ENCODE measurements at regions not wholly inside any gene's neighbourhood (a gene's known extent, or its start where the extent isn't known, plus 50 kb on each side); places are given as distances from the start of the nearest gene placed in this dataset.
A peak's percentile ranks its signal among the peaks of the same experiment; 100 is the strongest.
"Not testable (repeated sequence)": the region's sequence is repeated elsewhere in the genome, so short reads cannot be mapped to it uniquely, and the experiment has no call there.

- DNase-seq (ENCODE audit: low read depth) = no peak
Measured at GRCh38 chr12:25424211-25424731, 128.8 kb downstream of the LMNTD1 start.

DNA sequence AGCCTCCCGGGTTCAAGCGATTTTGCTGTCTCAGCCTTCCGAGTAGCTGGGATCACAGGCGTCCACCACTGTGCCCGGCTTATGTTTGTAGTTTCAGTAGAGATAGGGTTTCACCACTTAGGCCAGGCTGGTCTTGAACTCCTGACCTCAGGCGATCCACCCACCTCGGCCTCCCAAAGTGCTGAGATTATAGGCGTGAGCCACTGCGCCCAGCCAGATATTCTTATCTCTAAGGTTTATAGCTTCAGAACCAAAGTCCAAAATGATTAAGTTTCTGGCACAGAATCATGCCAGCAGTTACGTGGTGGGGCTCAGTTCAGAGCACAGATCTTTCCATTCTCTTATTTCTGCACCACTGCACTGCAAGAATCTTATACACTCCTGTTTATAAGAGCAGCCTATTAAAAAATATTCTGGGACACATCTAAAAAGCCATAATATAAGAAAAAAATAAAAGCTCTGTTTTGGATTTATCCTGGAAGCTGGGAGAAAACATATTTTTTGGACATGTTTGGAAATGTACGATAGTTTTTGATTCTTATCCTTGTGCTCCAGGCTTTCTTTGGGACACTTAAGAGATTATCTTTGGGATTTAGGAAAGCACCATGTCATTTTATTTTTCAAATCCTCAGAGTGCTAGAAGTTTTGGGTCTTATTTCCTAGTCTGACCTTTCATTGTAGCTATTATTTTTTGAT lies 129.6 kb downstream of the LMNTD1 start:
- DNase-seq (ENCODE audit: low read depth) = no peak

GRCh38 chr12:25422241-25422640 lies 130.8 kb downstream of the LMNTD1 start:
- no peak for DNase-seq (ENCODE audit: low read depth)

GRCh38 chr12:25421651-25422167 lies 131.4 kb downstream of the LMNTD1 start:
- DNase-seq (ENCODE audit: low read depth) = no peak

GRCh38 chr12:25420116-25420515 lies 133.0 kb downstream of the LMNTD1 start:
- no peak for DNase-seq (ENCODE audit: low read depth)

DNA sequence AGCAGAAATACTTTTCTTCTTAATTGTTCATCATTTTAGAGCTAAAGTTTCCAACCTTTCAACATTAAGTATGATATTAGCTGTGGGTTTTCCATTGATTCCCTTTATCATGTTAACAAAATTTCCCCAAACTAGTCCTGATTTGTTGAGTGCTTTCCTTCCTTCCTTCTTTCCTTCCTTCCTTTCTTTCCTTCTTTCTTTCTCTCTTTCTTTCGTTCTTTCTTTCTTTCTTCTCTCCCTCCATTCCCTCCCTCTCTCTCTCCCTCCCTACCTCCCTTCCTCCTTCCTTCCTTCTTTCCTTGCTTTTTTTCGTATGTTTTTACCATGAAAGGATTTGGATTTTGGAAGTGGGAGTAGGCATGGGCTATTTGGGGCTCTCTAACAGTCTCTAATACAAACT lies 133.5 kb downstream of the LMNTD1 start:
- no peak for DNase-seq (ENCODE audit: low read depth)

- DNase-seq (ENCODE audit: low read depth) = no peak
Measured at GRCh38 chr12:25417071-25417470, 136.0 kb downstream of the LMNTD1 start.

DNA sequence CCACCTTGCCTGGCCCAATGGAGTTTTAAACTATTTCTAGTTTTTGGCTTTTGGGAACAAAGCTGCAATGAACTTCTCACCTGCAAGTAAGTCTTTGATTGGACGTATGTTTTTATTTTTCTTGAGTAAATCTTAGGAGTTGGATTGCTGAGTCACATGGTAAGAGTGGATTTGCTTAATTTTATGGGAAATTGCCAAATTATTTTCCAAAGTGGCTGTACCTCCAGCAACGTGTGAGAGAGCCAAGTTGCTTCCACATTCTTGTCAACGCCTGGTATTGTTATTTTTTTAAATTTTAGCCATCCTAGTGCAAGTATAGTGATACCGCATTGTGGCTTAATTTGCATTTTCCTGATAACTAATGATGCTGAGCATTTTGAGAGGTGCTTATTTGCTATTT lies 136.6 kb downstream of the LMNTD1 start:
- DNase-seq (ENCODE audit: low read depth) = no peak

GRCh38 chr12:25415004-25415403 lies 138.1 kb downstream of the LMNTD1 start:
- DNase-seq (ENCODE audit: low read depth) = no peak

GRCh38 chr12:25412735-25413134 lies 140.3 kb downstream of the LMNTD1 start:
- no peak for DNase-seq (ENCODE audit: low read depth)

DNA sequence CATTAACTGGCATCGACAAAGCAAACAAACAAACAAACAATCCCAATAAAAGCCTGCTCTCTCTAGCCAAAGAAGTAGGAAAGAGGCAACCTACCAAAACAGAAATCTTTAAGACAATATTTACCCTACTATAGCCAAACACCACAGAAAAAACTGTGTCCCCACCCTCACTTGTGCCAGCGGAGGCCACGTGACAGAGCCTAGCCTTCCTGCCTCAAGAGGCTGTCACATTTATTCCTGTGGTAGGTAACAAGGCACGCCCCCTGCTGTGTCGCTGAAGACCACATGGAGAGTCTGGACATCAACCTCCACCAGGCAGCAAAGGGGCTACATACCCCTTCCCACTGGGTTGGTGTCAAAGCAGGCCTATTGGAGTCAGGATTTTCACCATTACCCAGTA lies 148.1 kb downstream of the LMNTD1 start:
- DNase-seq (ENCODE audit: low read depth) = no peak

DNA sequence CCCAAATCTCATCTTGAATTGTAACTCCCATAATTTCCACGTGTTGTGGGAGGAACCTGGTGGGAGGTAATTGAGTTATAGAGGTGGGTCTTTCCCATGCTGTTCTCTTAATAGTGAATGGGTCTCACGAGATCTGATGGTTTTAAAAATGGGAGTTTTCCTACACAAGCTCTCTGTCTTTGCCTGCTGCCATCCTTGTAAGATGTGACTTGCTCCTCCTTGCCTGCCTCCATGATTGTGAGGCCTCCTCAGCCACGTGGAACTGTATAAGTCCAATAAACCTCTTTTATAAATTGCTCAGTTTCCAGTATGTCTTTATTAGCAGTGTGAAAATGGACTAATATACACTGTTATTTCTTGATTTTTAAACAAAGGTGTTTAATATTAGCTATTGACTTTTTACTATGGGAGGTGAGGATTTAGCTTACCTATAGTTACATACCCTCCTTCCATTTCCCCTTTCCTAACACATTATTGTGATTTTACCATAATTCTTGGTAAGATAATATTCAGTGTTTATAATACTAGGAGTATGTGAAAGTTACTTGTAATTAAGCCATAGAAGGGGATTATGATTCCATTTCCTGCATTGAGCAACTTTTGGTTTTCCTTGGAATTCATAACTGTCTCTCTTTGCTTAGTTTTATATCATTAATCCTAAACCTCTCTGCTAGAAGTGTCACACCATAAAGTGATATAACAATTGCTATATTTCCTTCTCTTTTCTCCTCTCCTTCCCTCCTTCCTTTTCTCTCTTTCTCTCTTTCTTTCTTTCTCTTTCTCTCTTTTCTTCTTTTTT lies 151.0 kb upstream of the KRAS start:
- DNase-seq (ENCODE audit: low read depth) = no peak

- no peak for DNase-seq (ENCODE audit: low read depth)
Measured at GRCh38 chr12:25397001-25397400, 146.3 kb upstream of the KRAS start.

DNA sequence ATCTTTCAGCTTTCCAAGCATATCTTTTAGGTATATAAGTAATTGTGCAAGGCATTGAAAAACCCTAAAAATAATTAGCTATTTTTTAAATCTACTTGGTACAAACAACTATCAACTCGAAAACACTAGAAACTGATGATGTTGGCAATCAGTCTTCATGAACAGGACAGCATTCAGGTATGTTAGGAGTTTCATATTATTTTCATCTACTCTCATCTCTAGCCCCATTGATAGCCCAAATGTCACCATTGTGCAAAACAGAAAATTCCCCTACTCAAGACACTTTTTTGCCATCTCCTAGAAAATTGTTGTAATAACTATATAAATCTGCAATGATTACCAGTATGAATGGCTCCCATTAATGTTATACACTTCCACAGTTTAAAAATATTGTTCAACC lies 144.5 kb upstream of the KRAS start:
- DNase-seq (ENCODE audit: low read depth) = no peak

GRCh38 chr12:25394775-25395174 lies 144.0 kb upstream of the KRAS start:
- not testable (repeated sequence) for DNase-seq (ENCODE audit: low read depth)

DNA sequence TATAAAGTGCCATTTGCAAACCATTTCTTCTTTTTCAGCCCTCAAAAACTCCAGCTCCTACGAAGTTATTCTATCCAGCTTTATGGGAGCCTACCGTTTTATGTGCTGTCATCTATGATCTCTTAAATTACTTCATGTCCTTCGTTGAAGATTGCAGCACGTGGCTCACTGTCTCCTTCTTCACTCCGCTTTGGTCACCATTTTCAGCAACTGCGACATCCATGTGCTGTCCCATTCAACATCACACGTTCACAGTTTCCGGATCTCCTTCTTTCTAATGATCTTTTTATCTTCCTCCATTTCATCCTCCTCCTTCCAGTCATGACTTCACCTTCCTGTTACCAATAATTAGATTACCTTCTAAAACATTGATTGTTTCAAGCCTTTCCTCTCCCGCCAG lies 143.3 kb upstream of the KRAS start:
- no peak for DNase-seq (ENCODE audit: low read depth)

GRCh38 chr12:25391346-25391745 lies 140.6 kb upstream of the KRAS start:
- not testable (repeated sequence) for DNase-seq (ENCODE audit: low read depth)

GRCh38 chr12:25388183-25388582 lies 137.5 kb upstream of the KRAS start:
- DNase-seq (ENCODE audit: low read depth) = peak; percentile 5

DNA sequence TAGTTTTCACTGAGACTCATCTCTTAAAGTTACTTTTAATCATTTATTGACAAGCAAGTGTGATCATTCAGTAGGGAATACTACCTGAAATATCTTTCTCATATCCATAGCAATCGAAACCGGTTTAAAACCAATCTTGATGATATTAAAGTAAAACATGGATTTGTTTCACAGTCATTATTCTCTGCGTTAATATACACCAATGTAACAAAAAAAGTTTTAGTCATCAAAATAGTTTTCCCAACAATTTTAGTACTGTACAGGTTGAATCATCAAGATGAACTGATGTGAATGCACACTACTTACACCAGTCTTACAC lies 137.0 kb upstream of the KRAS start:
- DNase-seq (ENCODE audit: low read depth) = no peak

DNA sequence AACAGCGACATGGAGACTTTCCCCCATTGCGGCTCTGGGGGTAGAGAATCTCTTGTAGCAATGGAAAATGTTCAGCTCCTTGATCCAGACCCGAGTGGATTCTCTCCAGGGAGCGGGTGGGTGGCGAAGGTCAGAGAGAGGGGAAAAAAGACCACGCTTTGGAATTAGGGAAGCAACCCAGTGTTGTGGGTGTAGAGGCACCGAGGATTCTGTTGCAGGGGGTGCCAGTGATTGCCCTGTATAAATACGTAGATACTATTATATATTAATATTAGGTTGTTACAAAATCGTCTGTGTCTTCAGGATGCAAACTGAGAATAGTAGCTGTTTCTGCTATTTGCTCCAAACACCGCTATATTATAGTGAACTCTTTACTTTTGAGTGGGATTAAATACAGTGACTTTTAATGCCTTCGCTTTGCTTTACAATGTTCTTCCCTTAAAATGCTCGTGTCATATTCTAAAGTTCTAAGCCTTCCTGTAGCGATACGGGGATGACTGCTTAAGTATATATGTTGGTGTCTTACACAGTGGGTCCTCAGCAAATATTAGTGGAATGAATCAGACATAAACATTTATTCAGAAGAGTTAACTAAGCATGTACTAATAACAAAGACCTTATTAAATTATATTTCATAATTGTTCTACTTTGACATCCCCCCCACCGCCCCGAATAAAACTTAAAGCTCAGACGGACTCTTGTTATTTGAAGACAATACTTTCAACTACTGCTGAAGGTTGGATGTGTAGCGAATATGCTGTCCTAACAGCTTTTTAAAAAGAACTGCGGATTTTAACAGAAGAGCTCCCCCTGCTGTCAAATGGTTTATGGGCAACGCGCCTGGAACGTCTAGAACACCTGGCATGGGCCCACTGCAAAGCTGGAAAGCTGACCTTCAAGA lies 136.4 kb upstream of the KRAS start:
- peak; percentile 41 for DNase-seq (ENCODE audit: low read depth)

- DNase-seq (ENCODE audit: low read depth) = no peak
Measured at GRCh38 chr12:25384893-25385248, 134.1 kb upstream of the KRAS start.
